Choroid plexus epithelial cell (primary cell): ENCODE measurements at regions not wholly inside any gene's neighbourhood (a gene's known extent, or its start where the extent isn't known, plus 50 kb on each side); places are given as distances from the start of the nearest gene placed in this dataset.

Experiments
- DNase-seq: peaks from one replicate; pipeline ENCODE4 v3.0.0-alpha.2; 2010; ENCODE audit warnings: low read depth
- H3K4me3 ChIP-seq: 2 replicates; pipeline ENCODE4 v1.5.1; 2011; ENCODE audit warnings: low read depth, mild to moderate bottlenecking, control low read depth, low read length, moderate library complexity
- CTCF ChIP-seq: conservative IDR thresholded peaks from 2 replicates; pipeline ENCODE4 v1.5.1; 2011; ENCODE audit warnings: low read depth, mild to moderate bottlenecking, control low read depth, inconsistent platforms, low read length, moderate library complexity

GRCh38 chr1:116854403-116854690 is 55.4 kb upstream of the PTGFRN start:
- no peak overlapping the region for H3K4me3 ChIP-seq
- TF ChIP-seq CTCF: peak; percentile 25
- peak; percentile 18 for DNase-seq

- no peak for TF ChIP-seq CTCF
- peak; percentile 8 for DNase-seq
- no peak overlapping the region for H3K4me3 ChIP-seq
Measured at GRCh38 chr1:116854716-116855115, 55.0 kb upstream of the PTGFRN start.

GRCh38 chr1:116855191-116855619 is 54.5 kb upstream of the PTGFRN start:
- H3K4me3 ChIP-seq: no peak overlapping the region
- DNase-seq: peak; percentile 28
- no peak for TF ChIP-seq CTCF

GRCh38 chr1:116855773-116856201 is 53.9 kb upstream of the PTGFRN start:
- DNase-seq: peak; percentile 50
- H3K4me3 ChIP-seq: no peak overlapping the region
- TF ChIP-seq CTCF: no peak

- no peak overlapping the region for H3K4me3 ChIP-seq
- no peak for TF ChIP-seq CTCF
- DNase-seq: no peak
Measured at GRCh38 chr1:116856312-116856711, 53.4 kb upstream of the PTGFRN start.

- no peak for DNase-seq
- no peak overlapping the region for H3K4me3 ChIP-seq
- TF ChIP-seq CTCF: no peak
Measured at GRCh38 chr1:116857092-116857491, 52.6 kb upstream of the PTGFRN start.
